Mammary epithelial cell (primary cell): ENCODE measurements at regions not wholly inside any gene's neighbourhood (a gene's known extent, or its start where the extent isn't known, plus 50 kb on each side); places are given as distances from the start of the nearest gene placed in this dataset.

ENCODE experiments used
- CTCF ChIP-seq, 2 donors: IDR thresholded peaks in 1 of 2; conservative IDR thresholded peaks in 1 of 2; 2 replicates each; pipeline ENCODE4 v1.5.1; 2011 to 2012; ENCODE audit warnings: inconsistent platforms in 2 of 2, low read length in 2 of 2, mild to moderate bottlenecking in 2 of 2, control low read depth in 1 of 2, low read depth in 1 of 2; ENCODE audit not compliant: insufficient read depth in 1 of 2; ENCODE audit errors: extremely low read depth in 1 of 2
- EZH2 ChIP-seq: IDR thresholded peaks from 2 replicates; pipeline ENCODE4 v1.6.1; 2012; ENCODE audit warnings: low read length, inconsistent platforms, borderline replicate concordance

DNA sequence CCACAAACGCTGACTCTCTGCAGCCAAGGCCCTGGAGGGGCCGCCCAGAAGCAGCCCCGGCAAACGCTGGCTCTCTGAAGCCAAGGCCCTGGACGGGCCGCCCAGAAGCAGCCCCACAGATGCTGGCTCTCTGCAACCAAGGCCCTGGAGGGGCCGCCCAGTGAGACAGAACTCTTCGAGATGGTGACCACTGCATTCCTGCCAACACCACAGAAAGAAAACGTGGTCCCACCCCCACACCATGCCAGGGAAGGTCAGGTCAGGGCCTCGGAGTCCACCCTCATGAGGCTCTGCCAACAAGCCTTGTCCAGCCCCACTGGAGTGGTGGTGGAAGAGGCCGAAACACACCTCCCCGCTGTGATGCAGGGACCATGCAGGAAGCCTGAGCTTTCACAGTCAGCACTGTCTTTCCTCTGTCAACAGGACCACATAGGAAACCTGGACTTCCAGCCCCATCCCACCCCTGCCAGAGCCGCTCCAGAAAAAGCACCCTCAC, 97.5 kb downstream of the DLL1 start:
- TF ChIP-seq CTCF (conservative IDR thresholded peaks at IDR 0.05 in 1 of 2, IDR thresholded peaks at IDR 0.05 in 1 of 2; ENCODE audit: extremely low read depth in 1 of 2, insufficient read depth in 1 of 2, low read depth in 1 of 2, low read length in 2 of 2) = no peak
- TF ChIP-seq EZH2 = no peak
